Transverse colon (tissue), 4 donors: ENCODE measurements at regions not wholly inside any gene's neighbourhood (a gene's known extent, or its start where the extent isn't known, plus 50 kb on each side); places are given as distances from the start of the nearest gene placed in this dataset.

Experiments used
- CTCF ChIP-seq, 5 experiments: fragments of 200-600 bp in 3 of 5; fragments of 450-650 bp in 2 of 5; sonication (generic) in 3 of 5; IDR thresholded peaks; 1 replicate in 2 of 5; 2 replicates in 3 of 5; pipeline ENCODE4 v1.5.1; 2016 to 2017; ENCODE audit warnings: antibody characterized with exemption in 5 of 5, inconsistent platforms in 3 of 5, mild to moderate bottlenecking in 2 of 5, moderate library complexity in 1 of 5
- POLR2AphosphoS5 ChIP-seq, 3 donors: sonication (generic); formaldehyde crosslinking; IDR thresholded peaks; one replicate each; pipeline ENCODE4 v1.6.1; 2016; ENCODE audit warnings: antibody characterized with exemption in 3 of 3

GRCh38 chr4:104890598-104891275 is 255.9 kb upstream of the TET2 start:
- TF ChIP-seq POLR2AphosphoS5 (IDR thresholded peaks at IDR 0.05) (no peak), CTCF (IDR thresholded peaks at IDR 0.05) (no peak)
